EL (cell line): ENCODE measurements at regions not wholly inside any gene's neighbourhood (a gene's known extent, or its start where the extent isn't known, plus 50 kb on each side); places are given as distances from the start of the nearest gene placed in this dataset.
"Not testable (repeated sequence)": the region's sequence is repeated elsewhere in the genome, so short reads cannot be mapped to it uniquely, and the experiment has no call there.

ENCODE experiments used
- DNase-seq: peaks from one replicate; pipeline ENCODE4 v3.0.0-alpha.2; 2016

DNA sequence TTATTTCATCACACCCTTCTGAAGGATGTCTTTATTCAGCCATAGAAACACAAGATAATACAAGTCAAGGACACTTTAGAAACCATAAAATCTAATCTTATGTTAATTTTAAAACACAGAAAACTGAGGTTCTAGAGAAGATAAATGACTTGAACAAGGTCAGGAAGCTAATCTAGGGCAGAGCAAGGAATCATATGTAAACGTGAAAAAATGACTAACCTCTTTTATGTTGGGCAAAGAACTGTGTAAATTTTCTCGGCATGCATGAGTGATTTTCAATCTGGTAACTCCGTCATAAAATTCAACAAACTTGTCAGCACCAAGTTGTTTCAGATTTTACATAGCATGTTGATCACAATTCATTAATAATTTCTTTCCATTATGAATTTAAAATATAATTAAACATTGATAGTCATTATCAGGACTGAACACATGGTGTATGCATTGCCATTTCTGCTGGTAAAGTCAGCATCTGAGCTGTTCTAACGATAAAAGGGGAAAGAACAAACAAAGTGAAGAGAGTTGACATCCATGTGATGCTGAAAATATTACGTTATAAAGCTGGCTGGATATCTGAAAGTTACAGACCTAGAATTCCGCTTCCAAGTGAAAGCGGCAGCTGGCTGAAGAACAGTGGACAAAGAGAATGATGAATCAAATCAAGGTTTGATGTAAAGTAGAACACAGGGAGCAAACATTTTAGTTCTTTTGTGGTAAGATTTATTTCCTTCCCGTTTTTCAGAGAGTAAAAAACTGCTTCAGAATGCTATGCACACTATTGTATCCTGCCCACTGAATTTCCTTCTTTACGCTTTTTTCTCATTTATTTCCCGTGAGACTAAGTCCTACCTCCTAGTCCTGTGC is 1037.4 kb upstream of the TMPRSS15 start:
- DNase-seq: no peak

DNA sequence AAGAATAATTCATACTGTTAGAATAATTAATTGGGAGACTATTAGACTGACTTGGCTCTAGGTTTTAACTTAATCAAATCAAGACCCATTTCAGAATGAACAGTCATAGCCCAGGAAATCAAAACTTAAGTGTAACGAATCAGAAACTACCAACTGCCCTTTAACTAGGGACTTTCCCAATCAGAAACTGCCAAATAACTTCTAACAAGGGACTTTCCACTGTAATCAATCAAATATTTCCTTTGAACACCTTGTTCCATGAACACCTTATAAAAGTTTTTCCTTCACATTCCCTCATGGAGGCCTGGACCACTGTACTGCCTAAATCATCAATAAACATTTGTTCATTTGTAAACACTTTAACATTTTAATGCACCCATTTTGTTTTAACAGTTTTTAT is 1054.7 kb upstream of the TMPRSS15 start:
- DNase-seq: no peak

DNA sequence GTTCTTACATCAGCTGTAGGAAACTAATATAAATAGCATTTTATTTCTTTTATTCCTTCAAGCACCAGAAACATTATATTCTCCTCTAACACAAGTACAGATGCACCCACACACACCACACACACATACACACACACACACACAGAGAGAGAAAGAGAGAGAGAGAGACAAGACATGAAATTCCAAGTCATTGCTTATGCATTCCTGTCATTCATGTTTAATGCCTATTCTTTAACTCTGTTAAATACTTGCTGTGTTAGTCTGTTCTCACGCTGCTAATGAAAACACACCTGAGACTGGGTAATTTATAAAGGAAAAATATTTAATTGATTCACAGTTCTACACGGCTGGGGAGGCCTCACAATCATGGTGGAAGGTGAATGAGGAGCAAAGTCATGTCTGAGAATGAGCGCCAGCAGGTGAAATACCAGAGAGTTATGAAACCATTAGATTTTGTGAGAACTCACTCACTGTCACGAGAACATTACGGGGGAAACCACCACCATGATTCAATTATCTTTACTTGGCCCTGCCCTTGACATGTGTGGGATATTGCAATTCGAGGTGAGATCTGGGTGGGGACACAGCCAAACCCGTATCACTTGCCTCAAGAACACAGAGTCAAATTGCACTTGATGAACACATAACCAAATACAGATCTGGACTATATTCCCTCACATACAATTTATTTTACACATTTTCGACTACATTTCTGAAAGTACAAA is 1058.1 kb upstream of the TMPRSS15 start:
- DNase-seq: no peak

DNA sequence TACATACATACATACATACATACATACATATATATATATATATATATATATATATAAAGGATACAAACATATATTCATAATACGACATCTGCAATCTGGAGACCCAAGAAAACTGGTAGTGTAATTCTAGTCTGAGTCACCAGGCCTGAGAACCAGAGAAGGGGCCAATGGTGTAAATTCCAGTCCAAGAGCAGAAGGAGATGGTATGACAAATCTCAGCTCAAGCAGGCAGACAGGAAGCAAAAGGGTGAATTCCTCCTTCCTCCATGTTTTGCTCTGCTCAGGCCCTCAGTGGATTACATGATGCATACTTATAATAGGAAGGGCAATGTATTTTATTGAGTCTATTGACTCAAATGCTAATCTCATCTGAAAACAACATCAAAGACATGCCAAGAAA is 1060.4 kb upstream of the TMPRSS15 start:
- DNase-seq: no peak

DNA sequence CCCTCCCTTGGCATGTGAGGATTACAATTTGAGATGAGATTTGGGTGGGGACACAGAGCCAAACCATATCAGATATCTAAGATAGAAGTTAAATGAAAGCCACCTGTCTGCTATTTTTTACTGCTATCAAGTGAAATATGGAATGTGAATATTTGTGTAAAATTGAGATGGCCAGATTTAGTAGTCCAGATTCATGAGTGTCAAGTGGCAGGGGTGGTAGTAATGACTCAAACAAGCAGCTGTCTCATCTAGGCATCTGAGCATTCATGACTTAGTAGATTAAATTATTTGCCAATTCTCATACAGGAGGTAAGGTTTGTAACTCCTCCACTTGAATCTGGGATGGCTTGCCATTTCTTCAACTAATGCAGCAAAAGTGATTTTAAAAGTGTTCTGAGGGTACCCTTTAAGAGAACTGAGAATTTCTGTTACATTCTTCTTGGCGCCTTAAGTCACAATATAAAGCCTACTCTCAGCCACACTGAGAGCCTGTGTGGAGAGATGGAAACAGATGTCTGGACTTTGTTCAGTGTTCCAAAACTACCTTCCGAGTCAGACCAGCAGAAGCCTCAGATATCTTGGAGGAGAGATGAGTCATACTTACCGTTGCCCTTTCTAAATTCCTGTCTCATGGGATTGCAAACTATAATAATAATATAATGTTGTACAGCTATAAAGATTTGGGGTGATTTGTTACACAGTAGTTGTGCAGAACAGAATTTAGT is 1065.6 kb upstream of the TMPRSS15 start:
- no peak for DNase-seq

DNA sequence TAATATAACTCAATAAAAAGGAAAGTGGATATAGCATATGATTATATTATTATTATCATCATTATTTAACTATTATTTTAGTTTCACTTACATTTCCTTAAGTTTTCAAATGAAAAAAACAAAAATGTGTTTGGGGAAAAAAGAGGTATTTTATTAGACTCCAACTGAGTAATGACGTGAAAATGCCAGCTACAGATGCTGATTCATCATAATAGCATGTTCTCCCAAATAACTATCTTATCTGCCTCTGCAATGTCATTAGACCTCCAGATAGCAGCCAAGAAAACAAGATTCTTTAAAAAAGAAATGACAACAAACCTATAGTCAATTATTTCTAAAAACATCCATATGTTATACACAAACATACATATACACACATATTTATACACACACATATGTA is 1071.9 kb upstream of the TMPRSS15 start:
- DNase-seq: no peak

DNA sequence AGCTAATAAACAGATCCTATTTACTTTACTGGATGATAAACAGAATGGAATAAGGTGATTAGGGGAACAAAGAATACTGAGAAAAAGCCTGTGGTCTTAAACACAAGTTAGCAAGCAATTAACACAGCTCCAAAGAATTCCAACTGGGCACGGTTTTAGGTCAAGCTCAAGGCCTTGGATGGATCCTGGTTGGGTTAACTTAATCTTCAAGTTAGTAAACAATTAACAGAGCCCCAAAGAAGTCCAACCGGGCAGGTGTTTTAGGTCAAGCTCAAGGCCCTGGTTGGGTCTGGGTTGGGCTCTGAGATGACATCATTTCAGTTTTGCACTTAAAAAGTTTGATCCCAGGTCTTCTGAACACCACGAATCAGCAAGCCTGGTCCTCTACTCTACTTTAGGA is 1086.3 kb upstream of the TMPRSS15 start:
- DNase-seq: no peak

DNA sequence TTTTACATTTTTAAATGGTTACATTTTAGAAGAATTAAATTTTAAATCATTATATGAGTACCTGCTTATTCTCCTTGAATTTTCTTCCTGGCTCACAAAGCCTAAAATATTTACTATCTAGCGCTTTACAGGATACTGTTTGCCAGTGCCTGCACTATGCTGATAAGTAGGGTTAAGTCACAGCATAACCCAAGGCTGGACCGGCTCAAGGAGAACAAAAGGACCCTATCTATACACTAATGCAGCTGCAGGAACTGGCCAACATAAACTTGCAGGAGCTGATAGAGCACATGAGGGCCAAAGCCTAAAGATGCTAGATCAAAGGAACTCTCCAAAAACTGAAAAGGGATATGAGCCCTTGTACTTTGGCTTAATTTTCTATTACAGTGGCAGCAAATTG is 1086.9 kb upstream of the TMPRSS15 start:
- no peak for DNase-seq

DNA sequence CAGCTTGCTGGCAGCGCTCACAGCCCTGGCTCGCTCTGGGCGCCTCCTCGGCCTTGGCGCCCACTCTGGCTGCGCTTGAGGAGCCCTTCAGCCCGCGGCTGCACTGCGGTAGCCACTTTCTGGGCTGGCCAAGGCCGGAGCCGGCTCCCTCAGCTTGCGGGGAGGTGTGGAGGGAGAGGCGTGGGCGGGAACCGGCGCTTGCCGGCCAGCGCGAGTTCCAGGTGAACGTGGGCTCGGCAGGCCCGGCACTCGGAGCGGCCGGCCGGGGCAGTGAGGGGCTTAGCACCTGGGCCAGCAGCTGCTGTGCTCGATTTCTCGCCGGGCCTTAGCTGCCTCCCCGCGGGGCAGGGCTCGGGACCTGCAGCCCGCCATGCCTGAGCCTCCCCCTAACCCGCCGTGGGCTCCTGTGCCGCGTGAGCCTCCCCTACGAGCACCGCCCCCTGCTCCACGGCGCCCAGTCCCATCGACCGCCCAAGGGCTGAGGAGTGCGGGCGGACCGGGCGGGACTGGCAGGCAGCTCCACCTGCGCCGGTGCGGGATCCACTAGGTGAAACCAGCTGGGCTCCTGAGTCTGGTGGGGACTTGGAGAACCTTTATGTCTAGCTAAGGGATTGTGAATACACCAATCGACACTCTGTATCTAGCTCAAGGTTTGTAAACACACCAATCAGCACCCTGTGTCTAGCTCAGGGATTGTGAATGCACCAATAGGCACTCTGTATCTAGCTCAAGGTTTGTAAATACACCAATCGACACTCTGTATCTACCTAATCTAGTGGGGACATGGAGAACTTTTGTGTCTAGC is 1090.1 kb upstream of the TMPRSS15 start:
- DNase-seq: not testable (repeated sequence)

DNA sequence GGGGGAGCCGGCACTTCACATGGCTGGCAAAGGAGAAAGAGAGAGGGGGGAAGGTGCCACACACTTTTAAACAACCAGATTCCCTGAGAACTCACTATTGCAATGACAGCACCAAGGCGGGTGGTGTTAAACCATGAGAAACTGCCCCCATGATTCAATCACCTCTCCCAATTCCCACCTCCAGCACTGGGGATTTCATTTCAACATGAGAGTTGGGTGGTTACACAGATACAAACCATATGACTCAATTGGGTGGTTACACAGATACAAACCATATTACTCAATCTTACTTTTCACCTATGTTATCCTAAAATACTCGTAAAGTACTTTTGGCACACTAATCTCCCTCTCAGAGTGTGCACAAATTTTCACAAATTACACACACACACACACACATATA is 1097.5 kb upstream of the TMPRSS15 start:
- DNase-seq: no peak

DNA sequence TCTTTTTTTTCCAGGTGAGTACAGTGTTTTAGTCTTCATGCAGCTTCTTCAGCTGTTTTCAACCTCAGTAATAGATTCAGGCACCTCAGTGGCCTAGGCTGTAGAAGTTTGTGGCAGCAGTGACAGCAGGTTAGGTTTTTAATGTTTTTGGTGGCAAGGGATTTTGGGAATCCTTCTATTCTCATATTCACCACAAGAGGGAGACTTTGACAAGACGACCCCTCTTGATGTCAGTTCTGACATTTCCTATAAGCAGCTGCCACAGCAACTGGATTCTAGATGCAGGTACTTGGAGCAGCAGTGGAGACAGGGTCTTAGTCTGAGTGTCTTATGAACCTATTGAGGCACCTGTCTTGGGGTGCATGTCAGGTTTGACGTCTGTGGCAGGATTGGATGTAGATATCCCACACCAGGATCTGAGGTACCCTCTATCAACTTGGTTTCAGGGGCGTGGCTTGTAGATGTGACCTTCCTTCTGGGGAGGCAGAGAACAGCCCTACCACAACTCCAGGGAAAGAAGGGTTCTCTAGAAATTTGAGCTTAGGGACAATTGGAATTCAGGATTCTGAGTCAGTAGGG is 1104.2 kb upstream of the TMPRSS15 start:
- no peak for DNase-seq

DNA sequence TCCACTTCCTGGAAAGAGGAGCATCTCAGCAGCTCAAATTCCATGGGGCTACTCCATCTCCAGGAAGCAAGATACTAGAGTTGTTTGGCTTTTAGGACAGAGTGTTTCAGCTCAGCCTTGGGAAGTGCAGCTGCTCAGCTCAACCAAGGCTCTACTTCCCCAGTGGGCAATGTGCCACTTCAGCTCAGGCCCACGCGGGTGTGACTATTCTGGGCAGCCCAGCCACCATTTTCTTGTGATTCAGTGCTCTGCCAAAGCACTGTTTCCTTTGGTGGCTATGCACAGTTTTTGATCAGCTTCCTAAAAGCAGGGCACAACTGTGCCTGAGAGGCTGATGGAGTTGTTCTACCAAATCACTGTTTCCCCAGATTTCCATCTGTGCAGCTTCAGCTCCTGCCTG is 1104.9 kb upstream of the TMPRSS15 start:
- no peak for DNase-seq

DNA sequence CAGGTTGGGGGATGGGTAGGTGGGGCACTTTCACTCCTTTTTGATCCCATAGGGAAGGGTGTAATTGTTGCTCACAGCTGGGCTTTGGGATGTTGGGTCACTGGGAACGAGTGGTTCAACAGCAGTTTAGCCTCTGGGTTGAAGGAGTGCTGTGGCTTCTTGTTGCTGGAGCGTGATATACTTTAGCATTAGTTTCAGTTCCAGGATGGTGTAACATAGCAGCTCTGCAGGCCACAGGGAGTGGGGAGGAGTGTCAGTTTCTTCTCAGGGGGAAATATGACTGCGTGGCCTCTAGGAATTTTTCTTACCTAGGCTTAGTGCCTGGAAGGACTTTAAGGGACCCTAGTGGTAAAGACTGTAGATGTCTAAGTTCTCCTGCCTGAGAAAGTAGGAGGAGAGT is 1105.3 kb upstream of the TMPRSS15 start:
- DNase-seq: no peak

DNA sequence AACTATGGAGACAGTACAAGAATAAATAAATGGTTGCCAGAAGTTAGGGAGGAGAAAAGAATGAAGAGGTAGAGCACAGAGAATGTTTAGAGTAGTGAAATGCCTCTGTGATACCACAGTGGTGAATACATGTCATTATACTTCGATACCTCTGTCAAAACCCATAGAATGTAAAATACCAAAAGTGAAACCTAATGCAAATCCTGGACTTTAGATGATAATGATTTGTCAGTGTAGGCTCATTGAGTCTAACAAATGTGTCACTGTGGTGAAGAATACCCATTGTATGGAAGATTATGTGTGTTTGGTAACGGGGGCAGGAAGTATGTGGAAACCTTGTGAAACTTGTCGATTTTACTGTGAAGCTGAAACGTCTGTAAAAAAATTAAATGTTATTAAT is 1106.5 kb upstream of the TMPRSS15 start:
- no peak for DNase-seq

DNA sequence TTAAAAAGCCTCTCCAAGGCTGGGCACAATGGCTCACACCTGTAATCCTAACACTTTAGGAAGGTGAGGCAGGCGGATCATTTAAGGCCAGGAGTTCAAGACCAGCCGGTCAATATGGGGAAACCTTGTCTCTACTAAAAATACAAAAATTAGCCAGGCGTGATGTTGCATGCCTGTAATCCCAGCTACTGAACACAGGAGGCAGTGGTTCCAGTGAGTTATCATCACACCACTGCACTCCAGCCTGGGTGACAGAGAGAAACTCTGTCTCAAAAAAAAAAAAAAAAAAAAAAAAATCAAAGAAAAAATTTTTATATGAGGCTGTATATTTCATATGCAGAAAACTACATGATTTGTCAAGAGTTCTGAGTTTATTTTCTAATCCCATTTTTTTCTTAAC is 1107.1 kb upstream of the TMPRSS15 start:
- no peak for DNase-seq

DNA sequence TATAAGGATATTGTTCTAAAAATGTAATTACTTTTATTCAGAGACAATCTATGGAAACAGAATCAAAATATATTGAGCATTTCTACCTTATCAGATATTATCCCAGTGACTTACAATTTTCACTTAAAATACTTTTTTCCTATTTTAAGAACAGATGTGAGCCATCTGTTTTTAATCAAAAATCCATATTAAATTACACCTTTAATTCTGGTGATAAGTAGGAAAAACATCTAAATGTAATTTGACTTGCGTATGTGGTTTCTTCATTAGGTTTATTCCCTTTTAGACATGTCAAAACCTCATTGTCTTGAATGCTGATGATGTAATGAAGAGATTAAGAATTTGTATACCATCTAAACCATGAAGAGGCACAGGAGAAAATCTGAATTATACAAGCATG is 1118.8 kb upstream of the TMPRSS15 start:
- DNase-seq: no peak

DNA sequence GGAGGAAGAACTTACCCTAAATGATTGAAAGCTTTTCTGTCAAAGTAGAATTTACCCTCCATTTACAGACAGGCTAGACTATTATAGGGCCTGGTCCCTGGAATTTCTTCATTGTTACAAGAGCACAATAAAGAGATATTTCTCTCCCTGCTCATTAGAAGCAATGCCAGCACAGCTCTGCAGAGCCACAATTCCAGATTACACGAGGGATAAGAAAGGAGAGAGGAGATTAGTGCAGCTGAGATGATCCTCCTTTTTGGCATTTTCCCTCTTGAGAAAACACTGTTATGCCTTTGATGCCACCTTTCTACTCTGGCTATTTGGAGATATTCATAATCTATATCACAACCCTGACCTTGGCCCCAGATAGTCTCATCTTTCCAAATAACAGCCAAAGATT is 1119.5 kb upstream of the TMPRSS15 start:
- no peak for DNase-seq

DNA sequence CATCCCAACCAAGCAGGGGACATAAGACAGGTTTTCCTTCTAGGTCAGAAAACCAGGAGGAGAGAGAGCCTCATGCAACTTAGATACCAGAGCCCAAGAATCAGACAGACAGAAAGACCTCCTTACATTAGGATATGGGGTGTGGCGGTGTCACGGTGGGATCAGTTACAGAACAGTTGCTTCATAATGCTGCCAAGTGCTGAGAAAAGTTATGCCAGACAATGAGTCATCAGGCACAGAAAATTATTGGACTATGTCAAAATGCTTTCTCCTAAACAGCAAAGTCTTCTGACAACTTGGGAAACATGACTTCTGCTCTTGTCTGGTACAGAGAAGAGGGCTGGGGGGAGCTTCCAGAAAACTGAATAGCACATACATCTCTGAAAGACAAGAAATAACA is 1120.2 kb upstream of the TMPRSS15 start:
- no peak for DNase-seq

DNA sequence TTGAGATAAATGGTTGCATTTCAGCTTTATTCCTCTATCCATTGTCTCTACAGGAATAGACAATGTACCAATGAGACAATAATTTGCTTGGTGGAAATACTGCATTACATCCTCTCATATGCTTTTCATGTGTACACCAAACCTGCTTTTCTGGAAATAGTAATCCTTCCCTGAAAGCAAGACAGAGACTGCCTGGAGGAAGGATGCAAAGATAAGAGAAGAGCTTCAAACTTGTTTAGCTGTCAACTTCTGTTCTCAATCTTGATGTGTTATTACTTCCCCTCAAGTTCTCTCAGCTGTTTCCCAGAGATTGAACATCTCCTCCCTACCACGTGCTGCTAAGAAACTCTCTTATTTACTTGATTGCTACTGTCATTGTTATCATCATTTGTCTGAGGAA is 1125.4 kb upstream of the TMPRSS15 start:
- no peak for DNase-seq

DNA sequence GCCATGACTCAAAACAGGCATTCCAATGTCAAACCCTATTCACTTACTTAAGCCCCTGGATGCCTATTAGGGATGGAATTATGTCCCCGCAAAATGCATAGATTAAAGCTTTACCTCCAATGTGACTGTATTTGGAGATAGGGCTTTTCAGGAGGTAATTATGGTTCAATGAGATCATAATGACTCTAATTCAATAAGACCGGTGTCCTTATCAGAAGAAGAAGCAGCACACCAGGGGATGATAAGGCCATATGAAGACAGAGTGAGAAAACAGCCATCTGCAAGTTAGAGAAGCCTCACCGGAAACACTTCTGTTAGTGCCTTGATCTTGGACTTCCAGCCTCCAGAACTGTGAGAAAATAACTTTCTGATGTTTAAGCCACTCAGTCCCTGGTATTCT is 1131.8 kb upstream of the TMPRSS15 start:
- no peak for DNase-seq

DNA sequence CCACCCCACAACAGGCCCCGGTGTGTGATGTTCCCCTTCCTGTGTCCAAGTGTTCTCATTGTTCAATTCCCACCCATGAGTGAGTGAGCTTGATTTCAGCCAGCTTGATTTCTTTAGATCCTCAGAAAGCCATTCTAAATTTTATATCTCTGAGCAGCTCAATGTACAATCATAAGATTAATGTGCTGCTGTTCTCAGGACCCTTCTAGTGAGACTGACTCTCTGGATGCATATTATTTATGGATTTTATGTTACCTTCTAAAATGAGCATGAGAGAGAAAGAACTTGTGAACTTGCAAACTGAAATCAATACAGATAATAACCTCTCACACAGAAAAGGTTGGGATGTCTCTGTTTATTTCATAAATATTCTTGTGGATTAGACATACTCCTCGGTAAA is 1133.5 kb upstream of the TMPRSS15 start:
- DNase-seq: no peak

DNA sequence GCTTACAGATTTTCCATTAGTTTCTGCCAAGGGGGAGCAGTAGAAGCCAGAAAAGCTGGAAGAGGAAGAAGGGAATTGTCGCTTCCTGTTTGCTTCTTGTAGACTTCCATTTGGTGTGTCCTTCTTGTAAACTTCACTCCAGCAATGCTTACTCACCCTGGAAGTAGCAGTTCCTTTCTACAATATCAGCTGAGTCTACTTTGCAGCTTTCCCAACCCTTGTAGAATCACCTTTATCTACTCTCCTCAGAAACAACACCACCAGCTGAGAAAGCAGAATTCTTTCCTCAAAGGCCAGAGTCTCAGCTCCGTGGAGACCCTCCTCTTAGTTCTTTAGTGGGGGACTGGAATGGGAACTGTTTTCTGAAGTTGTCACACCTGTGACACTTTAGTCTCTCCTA is 1136.7 kb upstream of the TMPRSS15 start:
- DNase-seq: no peak

DNA sequence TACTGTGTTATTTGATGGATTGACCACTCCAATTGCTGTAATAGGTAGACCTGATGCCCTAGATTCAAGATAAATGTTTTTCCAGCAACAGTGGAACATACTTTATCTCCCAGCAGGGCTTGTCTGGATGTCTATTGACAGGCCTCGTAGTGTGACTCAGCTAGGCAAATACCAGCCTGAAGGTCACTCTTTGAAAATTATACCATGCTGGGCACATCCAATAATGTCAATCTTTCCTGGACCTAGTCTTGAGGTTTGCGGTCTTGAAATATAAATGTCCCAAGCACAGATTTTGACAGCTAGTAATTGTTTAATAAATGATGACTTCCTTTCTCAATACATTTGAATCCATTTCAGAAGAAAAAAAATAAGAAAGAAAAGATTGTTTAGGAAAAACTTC is 1138.0 kb upstream of the TMPRSS15 start:
- no peak for DNase-seq
